Body of pancreas (tissue), 4 donors: ENCODE measurements at regions not wholly inside any gene's neighbourhood (a gene's known extent, or its start where the extent isn't known, plus 50 kb on each side); places are given as distances from the start of the nearest gene placed in this dataset.

ENCODE experiments used
- ATAC-seq: fragments of 150-250 bp; one replicate; pipeline ENCODE4 v1.9.1; 2016
- DNase-seq, 4 donors: peaks; one replicate each; pipeline ENCODE4 v3.0.0-alpha.2; 2019
- H3K27ac ChIP-seq, 4 donors: fragments of 200-600 bp; sonication (generic); 1 replicate in 3 of 4; 2 replicates in 1 of 4; pipeline versions ENCODE4 v1.5.1 to v1.6.1; 2016 to 2019; ENCODE audit warnings: mild to moderate bottlenecking in 1 of 4, mixed read lengths in 1 of 4, moderate library complexity in 1 of 4
- H3K27me3 ChIP-seq, 2 donors: fragments of 200-600 bp; sonication (generic); one replicate each; pipeline ENCODE4 v1.6.0; 2016; ENCODE audit warnings: mild to moderate bottlenecking in 1 of 2
- H3K36me3 ChIP-seq, 2 donors: fragments of 200-600 bp; sonication (generic); replicated peaks in 1 of 2; 2 replicates each; pipeline ENCODE4 v1.5.1; 2016; ENCODE audit warnings: low read depth in 2 of 2; ENCODE audit not compliant: insufficient read depth in 1 of 2
- H3K4me1 ChIP-seq: fragments of 200-600 bp; sonication (generic); one replicate; pipeline ENCODE4 v1.6.0; 2016
- H3K4me3 ChIP-seq, 2 donors: fragments of 200-600 bp; sonication (generic); 1 replicate in 1 of 2; 2 replicates in 1 of 2; pipeline ENCODE4 v1.5.1; 2016 to 2019
- H3K9me3 ChIP-seq, 3 donors: fragments of 200-600 bp; sonication (generic); 1 replicate in 2 of 3; 2 replicates in 1 of 3; pipeline ENCODE4 v1.5.1; 2016
- POLR2A ChIP-seq, 3 donors: fragments of 450-650 bp; IDR thresholded peaks; one replicate each; pipeline ENCODE4 v1.6.1; 2016; ENCODE audit warnings: antibody characterized with exemption in 3 of 3, mild to moderate bottlenecking in 2 of 3
- WGBS, 2 donors: methylation state at CpG; one replicate each; pipeline ENCODE4 v1.1.5; 2017; 5-methylcytosine and 5-hydroxymethylcytosine counted together
- intact Hi-C: fragments of 100-400 bp; cut with DNase I; formaldehyde crosslinking; loops from one replicate; pipeline ENCODE4 v1.15.1; 2023
- TF ChIP-seq, protein P1 (sequence below), 7 experiments: fragments of 450-650 bp in 4 of 7; fragments of 200-600 bp in 3 of 7; sonication (generic) in 3 of 7; IDR thresholded peaks; one replicate each; pipeline ENCODE4 v1.5.1; 2016 to 2019; ENCODE audit warnings: antibody characterized with exemption in 7 of 7

DNA sequence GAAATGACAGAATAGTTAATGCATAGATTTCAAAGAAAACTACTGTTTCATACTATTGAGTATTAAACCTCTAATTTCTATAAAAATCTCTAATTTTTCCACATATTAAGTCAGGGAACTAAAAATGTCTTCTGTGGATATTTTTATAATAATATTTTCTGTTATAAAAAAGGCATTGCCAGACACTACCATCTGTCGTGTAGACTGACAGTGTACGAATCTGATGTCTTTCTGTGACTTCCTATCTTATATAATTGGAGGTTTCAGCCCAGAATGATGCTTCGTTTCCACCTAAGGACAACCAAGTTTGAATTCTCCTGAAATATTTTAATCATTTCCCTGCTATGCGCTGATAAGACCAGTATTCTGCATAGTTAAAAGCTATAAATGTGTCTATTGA lies 456.6 kb upstream of the ARRDC3 start:
- H3K9me3 ChIP-seq = no peaks in the 10 kb centered on the region
- DNase-seq (no peak), ATAC-seq (no peak)
- intact Hi-C loops = no loop called here
- TF ChIP-seq POLR2A (IDR thresholded peaks at IDR 0.05) = no peak
- TF ChIP-seq, protein P1, sequence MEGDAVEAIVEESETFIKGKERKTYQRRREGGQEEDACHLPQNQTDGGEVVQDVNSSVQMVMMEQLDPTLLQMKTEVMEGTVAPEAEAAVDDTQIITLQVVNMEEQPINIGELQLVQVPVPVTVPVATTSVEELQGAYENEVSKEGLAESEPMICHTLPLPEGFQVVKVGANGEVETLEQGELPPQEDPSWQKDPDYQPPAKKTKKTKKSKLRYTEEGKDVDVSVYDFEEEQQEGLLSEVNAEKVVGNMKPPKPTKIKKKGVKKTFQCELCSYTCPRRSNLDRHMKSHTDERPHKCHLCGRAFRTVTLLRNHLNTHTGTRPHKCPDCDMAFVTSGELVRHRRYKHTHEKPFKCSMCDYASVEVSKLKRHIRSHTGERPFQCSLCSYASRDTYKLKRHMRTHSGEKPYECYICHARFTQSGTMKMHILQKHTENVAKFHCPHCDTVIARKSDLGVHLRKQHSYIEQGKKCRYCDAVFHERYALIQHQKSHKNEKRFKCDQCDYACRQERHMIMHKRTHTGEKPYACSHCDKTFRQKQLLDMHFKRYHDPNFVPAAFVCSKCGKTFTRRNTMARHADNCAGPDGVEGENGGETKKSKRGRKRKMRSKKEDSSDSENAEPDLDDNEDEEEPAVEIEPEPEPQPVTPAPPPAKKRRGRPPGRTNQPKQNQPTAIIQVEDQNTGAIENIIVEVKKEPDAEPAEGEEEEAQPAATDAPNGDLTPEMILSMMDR (IDR thresholded peaks at IDR 0.05) = no peak
- no peaks in the 10 kb centered on the region for H3K4me1 ChIP-seq
- WGBS, 2 donors = 39 to 49% methylated on average over 4 of the region's 4 CpGs
- H3K36me3 ChIP-seq = no peaks in the 10 kb centered on the region
- H3K27me3 ChIP-seq = no peaks in the 10 kb centered on the region
- no peak overlapping the region for H3K4me3 ChIP-seq
- H3K27ac ChIP-seq = no peak overlapping the region

- Histone ChIP-seq H3K27me3 (no peaks in the 10 kb centered on the region), H3K36me3 (no peaks in the 10 kb centered on the region), H3K9me3 (no peaks in the 10 kb centered on the region), H3K4me1 (no peaks in the 10 kb centered on the region), H3K27ac (no peak overlapping the region), H3K4me3 (no peak overlapping the region)
- WGBS, 2 donors = 30 to 34% methylated on average over 2 of the region's 2 CpGs
- DNase-seq (no peak), ATAC-seq (no peak)
- intact Hi-C loops = no loop called here
- TF ChIP-seq POLR2A (IDR thresholded peaks at IDR 0.05) = no peak
- TF ChIP-seq, protein P1 (IDR thresholded peaks at IDR 0.05) = no peak
Measured at GRCh38 chr5:91839233-91839632, 456.1 kb upstream of the ARRDC3 start.

DNA sequence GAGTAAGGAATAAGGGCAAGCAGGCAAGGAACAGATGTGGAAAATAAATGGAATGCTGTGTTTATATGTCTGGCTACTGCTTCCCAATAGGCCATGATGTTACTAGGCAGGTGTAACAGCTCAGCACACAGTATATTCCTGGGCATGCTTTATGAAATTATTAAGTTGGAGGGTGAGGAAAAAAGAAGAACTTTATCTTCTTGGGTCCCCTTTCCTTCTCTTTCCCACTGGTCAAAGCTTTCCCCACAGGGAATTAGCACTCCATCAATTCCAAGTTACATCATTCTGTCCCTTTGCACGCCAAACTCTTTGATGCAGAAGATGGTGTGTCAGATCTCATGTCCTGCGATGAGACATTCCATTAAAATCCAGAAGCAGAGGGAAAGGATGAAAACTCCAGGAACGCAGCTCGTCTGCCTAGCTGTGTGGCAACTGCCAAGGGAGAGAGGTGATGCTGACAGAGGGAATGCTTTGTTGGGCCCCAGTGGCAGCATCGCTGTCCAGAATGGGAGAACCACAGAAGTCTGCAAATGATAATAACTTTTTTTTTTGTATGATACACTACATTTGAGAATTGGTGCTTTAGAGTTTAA lies 447.3 kb upstream of the ARRDC3 start:
- TF ChIP-seq POLR2A (IDR thresholded peaks at IDR 0.05) = no peak
- TF ChIP-seq, protein P1 (IDR thresholded peaks at IDR 0.05) = no peak
- DNase-seq (no peak), ATAC-seq (no peak)
- Histone ChIP-seq H3K36me3 (no peaks in the 10 kb centered on the region), H3K4me1 (no peaks in the 10 kb centered on the region), H3K27ac (no peak overlapping the region), H3K27me3 (no peaks in the 10 kb centered on the region), H3K9me3 (no peaks in the 10 kb centered on the region), H3K4me3 (no peak overlapping the region)
- 64 to 65% methylated on average over 5 of the region's 5 CpGs for WGBS, 2 donors
- intact Hi-C loops = no loop called here

- H3K4me1 ChIP-seq = no peaks in the 10 kb centered on the region
- WGBS, 2 donors = 47 to 50% methylated on average over 4 of the region's 4 CpGs
- H3K27me3 ChIP-seq = no peaks in the 10 kb centered on the region
- no peaks in the 10 kb centered on the region for H3K36me3 ChIP-seq
- H3K9me3 ChIP-seq = no peaks in the 10 kb centered on the region
- DNase-seq = no peak
- intact Hi-C loops = no loop called here
- TF ChIP-seq, protein P1 (IDR thresholded peaks at IDR 0.05) = no peak
- TF ChIP-seq POLR2A (IDR thresholded peaks at IDR 0.05) = no peak
- no peak overlapping the region for H3K27ac ChIP-seq
- no peak for ATAC-seq
- no peak overlapping the region for H3K4me3 ChIP-seq
Measured at GRCh38 chr5:91825618-91826017, 442.5 kb upstream of the ARRDC3 start.

- WGBS, 2 donors = 61 to 75% methylated on average over 2 of the region's 2 CpGs
- TF ChIP-seq, protein P1 (IDR thresholded peaks at IDR 0.05) = no peak
- TF ChIP-seq POLR2A (IDR thresholded peaks at IDR 0.05) = no peak
Measured at GRCh38 chr5:91824406-91824805, 441.3 kb upstream of the ARRDC3 start.

More at GRCh38 chr5:91824406-91824805, 441.3 kb upstream of the ARRDC3 start:
- intact Hi-C loops = no loop called here
- ATAC-seq (no peak), DNase-seq (no peak)
- Histone ChIP-seq H3K9me3 (no peaks in the 10 kb centered on the region), H3K36me3 (no peaks in the 10 kb centered on the region), H3K4me3 (no peak overlapping the region), H3K4me1 (no peaks in the 10 kb centered on the region), H3K27ac (no peak overlapping the region), H3K27me3 (no peaks in the 10 kb centered on the region)
